HG03108 (cell line): ENCODE measurements at regions not wholly inside any gene's neighbourhood (a gene's known extent, or its start where the extent isn't known, plus 50 kb on each side); places are given as distances from the start of the nearest gene placed in this dataset.
A peak's percentile ranks its signal among the peaks of the same experiment; 100 is the strongest.
"Not testable (repeated sequence)": the region's sequence is repeated elsewhere in the genome, so short reads cannot be mapped to it uniquely, and the experiment has no call there.

Source experiments
- ATAC-seq: cut with Tn5 transposase; IDR thresholded peaks from one replicate; pipeline ENCODE4 v1.9.1; 2021; ENCODE audit warnings: moderate library complexity; ENCODE audit not compliant: unreplicated experiment

DNA sequence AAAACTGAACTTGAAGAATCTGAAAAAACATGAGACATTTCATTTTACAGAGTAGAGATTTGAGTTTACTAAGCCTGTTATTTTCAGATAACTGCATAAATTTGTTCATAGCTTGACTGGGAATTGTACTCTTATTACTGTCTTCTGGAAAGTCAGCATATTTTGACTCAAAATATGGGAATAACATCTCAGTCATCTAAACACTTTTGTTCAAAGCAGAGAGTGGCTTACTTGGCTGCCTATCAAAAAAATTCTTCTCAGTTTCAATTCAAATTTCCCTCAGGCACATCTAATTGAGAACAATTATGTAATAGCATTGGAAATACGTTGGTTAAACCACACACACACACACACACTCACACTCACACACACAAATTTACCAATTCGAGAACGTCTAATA lies 384.6 kb downstream of the ARL4A start:
- ATAC-seq, result no peak

DNA sequence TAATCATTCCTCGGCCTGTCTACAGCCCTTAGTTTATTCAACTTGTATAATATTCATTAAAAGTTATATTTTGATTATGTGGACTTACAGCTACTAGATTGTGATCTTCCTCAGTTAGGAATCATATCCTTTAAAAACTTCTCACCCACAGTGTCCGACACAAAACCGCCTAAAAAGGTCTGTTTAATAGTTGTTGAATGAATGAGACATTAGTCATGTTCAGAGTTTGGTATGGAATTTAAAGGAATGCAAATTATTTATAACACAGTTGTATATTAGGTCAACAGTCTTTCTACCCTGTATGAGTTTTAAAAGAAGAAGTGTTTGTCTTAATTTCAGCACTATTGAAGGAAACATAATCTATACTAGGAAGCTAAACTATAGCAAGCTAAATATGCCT lies 390.0 kb downstream of the ARL4A start:
- no peak for ATAC-seq

DNA sequence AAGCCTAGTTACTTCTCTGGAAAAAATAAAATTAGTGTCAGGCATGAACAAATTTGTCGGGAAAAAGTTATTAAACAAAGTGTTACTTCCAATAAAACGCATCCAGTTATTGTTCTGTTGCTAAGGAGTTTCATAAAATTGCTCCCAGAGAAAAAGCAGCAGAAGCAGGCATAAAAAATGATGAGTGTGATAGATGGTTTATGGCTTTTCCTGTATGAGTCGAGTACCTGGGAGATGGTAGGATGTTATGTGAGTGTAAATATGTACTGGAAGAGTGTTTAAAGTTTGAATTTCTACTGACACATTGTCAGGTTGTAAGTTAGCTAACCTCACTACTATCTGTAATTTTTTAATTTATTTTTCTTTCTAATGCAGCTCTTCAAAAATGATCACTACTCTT lies 390.7 kb downstream of the ARL4A start:
- no peak for ATAC-seq

DNA sequence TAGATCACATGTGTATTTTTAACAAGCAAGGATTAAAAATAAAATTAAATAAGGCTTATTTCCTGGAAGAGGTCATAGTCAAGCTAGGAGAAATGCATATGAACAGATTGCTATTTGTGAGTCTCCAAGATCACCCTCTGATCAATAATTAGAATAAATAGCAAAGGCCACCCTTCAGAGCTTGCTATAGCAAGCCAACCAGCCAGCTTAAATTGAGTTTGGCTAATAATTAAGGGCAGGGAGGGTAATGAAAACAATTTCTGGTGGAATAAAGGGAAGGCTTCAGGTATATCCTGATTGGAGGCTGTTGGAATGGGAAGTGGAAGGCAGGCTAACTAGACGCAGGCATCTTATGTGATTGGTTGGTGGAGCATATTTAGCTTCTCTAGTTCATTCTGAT lies 403.5 kb downstream of the ARL4A start:
- no peak for ATAC-seq

- no peak for ATAC-seq
These were observed 404.7 kb downstream of the ARL4A start for GRCh38 chr7:13091974-13092707.

DNA sequence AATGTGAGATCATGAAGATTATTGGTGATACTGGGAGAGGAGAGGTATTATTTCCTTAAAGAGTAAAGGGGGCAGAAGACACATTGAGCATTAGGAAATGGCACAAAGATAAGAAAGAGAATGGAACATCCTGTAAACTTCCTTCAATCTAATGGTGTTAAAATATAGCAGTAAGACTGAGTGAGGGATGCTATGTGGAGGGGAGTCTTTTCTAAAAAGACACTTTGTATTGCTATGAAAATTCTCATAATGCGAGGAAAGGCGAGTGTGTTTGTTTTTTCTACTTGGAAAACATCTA lies 405.2 kb downstream of the ARL4A start:
- no peak for ATAC-seq

- no peak for ATAC-seq
These were observed 405.7 kb downstream of the ARL4A start for GRCh38 chr7:13093160-13093559.

GRCh38 chr7:13097499-13097898 lies 410.1 kb downstream of the ARL4A start:
- no peak for ATAC-seq

DNA sequence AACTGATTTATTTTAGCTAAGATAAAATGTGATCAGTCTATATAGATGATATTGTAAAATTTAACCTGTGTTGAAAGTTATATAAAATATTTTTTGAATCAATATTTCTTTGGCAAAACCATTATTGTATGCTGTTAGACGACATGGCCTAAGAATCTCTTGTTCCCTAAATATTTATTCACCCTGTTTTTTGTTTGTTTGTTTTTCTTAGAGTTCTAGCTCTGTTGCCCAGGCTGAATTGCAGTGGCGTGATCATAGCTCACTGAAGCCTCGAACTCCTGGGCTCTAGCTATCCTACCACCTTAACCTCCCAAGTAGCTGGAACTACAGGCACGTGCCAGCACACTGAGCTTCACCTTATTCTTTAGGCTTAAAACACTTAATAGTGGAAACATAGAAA lies 410.7 kb downstream of the ARL4A start:
- ATAC-seq, result no peak

GRCh38 chr7:13099154-13099795 lies 411.8 kb downstream of the ARL4A start:
- ATAC-seq, result peak; percentile 63

GRCh38 chr7:13104128-13104527 lies 416.7 kb downstream of the ARL4A start:
- ATAC-seq, result no peak

DNA sequence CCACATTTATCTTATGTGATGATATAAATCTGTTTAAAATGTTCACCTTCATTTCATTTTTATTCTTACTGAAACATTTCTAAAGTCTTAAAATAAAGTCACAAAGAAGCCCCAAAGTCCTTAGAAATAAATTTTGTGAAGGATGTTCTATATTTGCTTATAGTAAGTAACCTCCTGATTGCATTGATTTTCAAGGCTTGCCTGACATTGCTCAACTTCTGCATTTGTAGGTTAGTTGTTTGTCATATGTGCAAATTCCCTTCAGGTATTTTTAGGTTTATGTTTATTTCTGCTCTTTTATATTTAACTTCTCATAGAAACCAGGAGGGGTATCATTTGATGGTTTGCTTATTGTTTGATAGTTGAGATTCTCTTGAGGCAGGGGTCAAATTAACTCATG lies 417.8 kb downstream of the ARL4A start:
- no peak for ATAC-seq

GRCh38 chr7:13106513-13106912 lies 419.1 kb downstream of the ARL4A start:
- no peak for ATAC-seq

DNA sequence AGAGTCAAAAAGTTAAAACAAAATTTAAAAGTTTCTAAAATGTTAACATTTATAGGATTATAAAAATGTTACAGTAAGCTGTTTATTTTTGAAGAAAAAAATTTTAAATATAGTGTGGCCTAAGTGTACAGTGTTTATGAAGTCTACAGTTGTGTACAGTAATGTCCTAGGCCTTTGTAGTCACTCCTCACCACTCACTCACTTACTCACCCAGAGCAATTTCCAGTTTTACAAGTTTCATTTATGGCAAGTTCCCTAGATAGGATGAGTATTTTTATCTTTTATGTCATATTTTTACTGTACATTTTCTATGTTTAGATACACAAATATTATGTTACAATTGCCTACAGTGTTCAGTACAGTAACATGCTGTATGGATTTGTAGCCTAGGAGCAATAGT lies 419.9 kb downstream of the ARL4A start:
- no peak for ATAC-seq

GRCh38 chr7:13108061-13108460 lies 420.6 kb downstream of the ARL4A start:
- no peak for ATAC-seq

DNA sequence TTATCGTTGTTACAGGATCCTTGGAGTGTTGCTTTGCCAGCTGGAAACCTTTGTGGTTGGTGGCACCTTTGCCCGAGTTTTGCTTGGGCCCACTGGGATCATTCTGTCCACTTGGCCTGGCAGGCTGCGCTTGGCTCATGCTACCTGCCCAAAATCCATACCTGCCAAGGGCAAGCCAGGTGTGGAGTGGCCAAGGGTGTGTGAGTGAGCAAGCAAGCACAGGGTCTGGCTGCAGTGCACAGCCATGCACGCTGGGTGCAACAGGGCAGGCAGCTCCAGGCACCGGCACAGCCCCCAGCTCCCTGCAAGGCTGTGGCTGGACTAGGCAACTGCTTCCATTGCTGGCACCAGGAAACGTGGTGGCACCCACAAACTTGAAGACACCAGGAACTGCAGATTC lies 421.8 kb downstream of the ARL4A start:
- ATAC-seq, result no peak

DNA sequence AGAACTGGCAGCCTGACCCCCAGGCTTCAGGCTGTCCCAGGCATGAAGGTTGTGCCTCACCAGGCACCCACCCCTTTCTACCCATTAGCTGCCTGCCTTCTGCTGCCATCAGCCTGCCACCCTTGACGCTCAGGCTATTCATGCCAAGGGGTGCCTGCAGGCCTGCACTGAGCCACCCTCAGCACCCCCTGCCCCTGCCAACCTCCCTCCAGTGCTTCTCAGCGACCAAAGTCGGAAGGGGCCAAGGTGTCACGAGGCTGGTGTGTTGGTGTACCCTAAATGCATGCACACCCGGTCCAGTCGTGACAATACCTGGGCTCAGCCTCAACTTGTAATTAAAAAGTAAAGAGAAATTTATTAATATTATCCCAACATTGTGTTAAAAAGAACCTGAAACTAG lies 422.7 kb downstream of the ARL4A start:
- no peak for ATAC-seq

GRCh38 chr7:13111230-13111629 lies 423.8 kb downstream of the ARL4A start:
- no peak for ATAC-seq

- not testable (repeated sequence) for ATAC-seq
These were observed 426.8 kb downstream of the ARL4A start for GRCh38 chr7:13114240-13114639.

- no peak for ATAC-seq
These were observed 427.8 kb downstream of the ARL4A start for GRCh38 chr7:13115157-13115772.

- ATAC-seq, result no peak
These were observed 428.4 kb downstream of the ARL4A start for GRCh38 chr7:13115855-13116254.

DNA sequence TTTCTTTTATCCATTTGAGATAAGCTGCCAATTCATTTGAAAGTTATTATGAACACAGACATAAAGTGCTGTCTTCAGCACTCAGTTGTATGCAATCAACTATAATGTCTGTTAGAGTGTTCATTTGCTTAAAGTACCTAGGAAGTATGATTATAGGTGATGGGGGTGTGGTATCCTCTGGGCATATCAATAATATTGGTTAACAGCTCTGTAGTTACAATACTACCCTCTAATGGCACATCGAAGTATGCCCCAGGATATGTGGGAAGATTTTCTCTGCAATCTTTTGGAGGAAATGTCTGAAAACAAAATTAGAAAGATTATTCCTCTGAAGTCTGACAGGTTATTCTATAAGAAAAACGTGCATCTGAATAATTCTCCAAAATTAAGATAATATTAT lies 429.7 kb downstream of the ARL4A start:
- no peak for ATAC-seq

- ATAC-seq, result no peak
These were observed 430.2 kb downstream of the ARL4A start for GRCh38 chr7:13117592-13117991.
